HG03196 (cell line): ENCODE measurements at regions not wholly inside any gene's neighbourhood (a gene's known extent, or its start where the extent isn't known, plus 50 kb on each side); places are given as distances from the start of the nearest gene placed in this dataset.

ENCODE experiments used
- ATAC-seq: cut with Tn5 transposase; IDR thresholded peaks from one replicate; pipeline ENCODE4 v1.9.1; 2021; ENCODE audit not compliant: unreplicated experiment

DNA sequence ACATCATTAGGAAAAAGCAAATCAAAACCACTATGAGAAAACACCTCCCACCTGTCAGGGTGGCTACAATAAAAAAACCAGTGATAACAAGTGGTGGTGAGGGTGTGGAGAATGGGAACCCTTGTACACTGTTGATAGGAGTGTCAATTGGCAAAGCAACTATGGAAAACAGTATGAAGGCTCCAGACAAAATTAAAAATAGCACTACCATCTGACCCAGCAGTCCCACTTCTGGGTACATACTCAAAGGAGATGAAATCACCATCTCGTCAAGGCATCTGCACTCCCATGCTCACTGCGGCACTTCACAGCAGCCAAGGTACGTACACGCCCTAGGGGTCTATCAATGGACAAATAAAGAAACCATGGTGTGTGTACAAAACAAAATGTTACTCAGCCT lies 715.1 kb downstream of the UQCRFS1 start:
- no peak for ATAC-seq

GRCh38 chr19:28497137-28497536 lies 715.8 kb downstream of the UQCRFS1 start:
- no peak for ATAC-seq

- ATAC-seq: no peak
Observed at GRCh38 chr19:28495046-28495445, 717.9 kb downstream of the UQCRFS1 start.

DNA sequence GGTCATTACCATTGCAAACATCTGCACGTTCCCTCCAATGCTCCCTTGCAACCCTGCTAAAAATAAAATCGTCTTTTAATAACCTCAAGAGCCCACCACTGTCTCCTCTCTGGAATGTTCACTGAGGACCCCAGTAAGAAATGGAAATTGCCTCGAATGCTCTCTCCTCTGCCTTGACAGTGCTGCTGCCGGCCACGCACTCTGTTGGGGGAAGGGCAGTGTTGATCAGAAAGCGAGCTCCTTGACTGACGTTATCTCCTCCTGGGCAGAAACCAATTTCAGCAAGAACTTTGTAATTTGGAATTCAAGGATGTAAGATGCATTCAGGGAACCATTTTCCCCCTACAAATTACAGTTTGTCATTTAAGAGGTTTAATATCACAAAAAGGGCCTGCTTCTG lies 718.5 kb downstream of the UQCRFS1 start:
- no peak for ATAC-seq

DNA sequence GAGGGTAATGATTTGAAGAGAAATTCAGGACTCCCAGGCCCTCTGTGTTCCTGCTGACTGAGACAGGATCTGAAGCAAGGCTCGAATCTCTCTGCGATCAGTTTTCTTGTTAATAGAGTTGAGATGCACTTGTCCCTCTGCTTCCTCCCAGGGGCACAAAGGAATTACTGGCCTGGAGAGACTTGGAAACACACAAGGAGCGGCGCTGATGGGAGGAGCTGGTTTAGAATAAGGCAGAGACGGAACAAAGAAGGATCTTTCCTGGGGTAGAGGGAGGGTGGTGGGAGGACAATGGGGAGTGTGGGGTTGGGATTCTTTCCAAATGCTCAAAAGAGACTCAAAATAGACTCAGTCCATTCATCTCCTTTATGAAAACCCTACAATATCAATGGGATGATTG lies 719.1 kb downstream of the UQCRFS1 start:
- ATAC-seq: no peak

DNA sequence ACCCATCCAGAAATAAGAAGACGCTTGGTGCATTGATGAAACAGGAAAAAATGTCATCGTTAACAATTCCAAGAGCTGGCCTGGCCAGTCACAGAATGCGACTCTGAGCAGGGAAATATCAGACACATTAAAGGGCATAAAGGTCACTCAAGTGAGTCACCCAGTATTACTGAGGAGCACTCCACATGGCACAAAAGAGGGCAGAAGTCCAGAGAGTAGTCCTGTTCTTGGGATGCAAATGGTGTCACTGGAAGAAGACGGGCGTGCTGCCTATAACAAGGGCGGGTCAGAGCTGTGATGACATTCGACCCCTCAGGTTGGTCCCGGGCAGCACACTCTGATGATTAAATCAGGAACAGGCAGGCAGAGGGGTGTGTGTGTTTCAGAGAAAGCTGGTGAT lies 720.3 kb downstream of the UQCRFS1 start:
- no peak for ATAC-seq

- ATAC-seq: no peak
Observed at GRCh38 chr19:28492201-28492600, 720.8 kb downstream of the UQCRFS1 start.

DNA sequence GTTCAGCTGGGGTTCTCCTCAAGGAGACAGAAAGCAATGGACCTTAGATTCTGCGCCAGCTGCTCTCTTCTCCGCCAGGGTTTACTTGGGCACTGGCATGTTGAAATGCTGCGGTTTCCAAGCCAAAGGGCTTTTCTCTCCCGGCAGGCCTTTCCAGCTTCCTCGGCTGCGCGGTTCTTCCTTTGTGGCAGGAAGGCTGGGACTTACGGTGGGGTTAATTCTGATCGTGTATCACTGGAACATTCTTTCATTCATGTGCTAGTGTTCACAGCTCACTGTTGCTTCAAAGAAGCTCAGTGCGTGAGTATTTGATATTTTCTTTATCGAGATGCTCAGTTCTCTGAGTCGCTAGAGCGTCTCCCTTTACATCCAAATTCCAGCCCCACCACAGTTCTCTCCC lies 723.2 kb downstream of the UQCRFS1 start:
- no peak for ATAC-seq

GRCh38 chr19:28489126-28489660 lies 723.8 kb downstream of the UQCRFS1 start:
- ATAC-seq: no peak

DNA sequence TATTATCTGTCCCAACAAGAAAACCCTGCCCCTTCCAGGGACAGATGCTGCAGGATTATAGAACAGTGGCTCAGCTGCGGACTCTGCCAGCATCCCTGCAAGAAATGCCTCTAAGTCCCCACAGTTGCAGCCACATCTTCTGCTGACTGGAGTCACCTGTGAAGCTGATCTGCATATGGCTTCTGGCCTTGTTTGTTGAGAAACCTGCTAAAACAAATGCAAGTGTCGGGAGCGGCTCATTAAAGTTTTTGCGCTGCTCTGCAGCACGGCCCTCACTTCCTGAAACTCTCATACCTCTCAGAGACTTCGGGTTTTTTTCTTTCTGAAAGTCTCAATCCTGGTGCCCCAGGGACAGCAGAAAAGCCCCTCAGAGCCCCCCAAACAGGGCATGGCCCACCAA lies 725.0 kb downstream of the UQCRFS1 start:
- no peak for ATAC-seq

GRCh38 chr19:28486926-28487325 lies 726.0 kb downstream of the UQCRFS1 start:
- no peak for ATAC-seq

DNA sequence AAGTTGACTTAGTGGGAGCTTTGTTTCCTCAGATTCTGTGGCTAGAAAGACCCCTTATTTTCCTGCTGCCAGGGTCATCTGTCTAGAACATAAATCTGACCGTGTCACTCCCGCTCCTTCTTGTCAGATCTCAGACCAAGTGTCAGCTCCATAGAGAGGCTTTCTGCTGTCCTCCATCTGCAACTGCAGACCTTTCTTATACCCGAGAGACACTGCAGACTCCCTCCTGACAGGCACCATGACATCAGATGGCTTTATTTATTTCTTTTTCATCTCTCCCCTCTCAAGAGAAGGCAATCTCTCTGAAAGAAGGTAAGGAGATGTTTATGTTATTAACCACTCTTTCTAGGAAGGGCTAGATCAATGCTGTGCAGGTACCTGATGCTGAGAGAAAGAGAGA lies 726.5 kb downstream of the UQCRFS1 start:
- ATAC-seq: no peak

- ATAC-seq: no peak
Observed at GRCh38 chr19:28485292-28485691, 727.7 kb downstream of the UQCRFS1 start.

- no peak for ATAC-seq
Observed at GRCh38 chr19:28483197-28483596, 729.8 kb downstream of the UQCRFS1 start.

DNA sequence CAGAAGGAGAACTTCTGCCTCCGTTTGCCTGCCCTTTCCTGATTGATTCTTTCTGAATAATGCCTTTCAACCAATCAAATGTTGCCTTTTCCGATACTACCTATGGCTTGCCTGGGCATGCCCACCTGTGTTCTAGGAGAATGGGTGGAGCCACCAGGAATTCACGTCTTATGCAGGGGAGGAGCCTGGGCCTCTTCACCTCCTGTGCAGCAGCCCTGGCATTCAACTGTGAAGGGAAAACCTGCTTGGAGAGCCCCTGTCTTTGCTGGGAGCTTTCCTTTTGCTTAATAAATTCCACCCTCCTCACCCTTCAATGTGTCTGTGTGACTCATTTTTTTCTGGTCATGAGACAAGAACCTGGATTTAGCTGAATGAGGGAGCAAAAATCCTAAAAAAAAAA lies 730.7 kb downstream of the UQCRFS1 start:
- ATAC-seq: no peak

GRCh38 chr19:28481674-28482073 lies 731.3 kb downstream of the UQCRFS1 start:
- no peak for ATAC-seq

- ATAC-seq: no peak
Observed at GRCh38 chr19:28475525-28475924, 737.4 kb downstream of the UQCRFS1 start.

DNA sequence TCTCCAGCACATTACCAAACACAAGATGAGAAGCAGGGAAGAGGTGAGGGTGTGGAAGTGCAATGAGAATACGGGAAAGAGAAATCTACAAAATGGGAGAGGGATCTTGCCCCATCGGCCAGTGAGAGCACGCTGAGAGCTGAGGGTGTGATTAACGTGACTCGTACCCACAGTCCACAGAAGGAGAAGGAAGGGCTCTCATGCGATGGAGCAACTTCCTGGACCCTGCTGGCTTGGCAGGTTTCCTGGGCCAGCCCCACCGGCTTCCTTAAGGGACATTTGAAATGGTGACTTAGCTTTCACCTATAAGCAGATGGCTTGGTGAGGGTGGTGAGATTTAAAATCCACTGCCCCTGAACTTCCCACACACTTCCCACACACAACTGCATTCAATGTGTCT lies 740.1 kb downstream of the UQCRFS1 start:
- ATAC-seq: no peak

- no peak for ATAC-seq
Observed at GRCh38 chr19:28471731-28472510, 741.0 kb downstream of the UQCRFS1 start.

GRCh38 chr19:28469544-28469943 lies 743.4 kb downstream of the UQCRFS1 start:
- ATAC-seq: no peak

DNA sequence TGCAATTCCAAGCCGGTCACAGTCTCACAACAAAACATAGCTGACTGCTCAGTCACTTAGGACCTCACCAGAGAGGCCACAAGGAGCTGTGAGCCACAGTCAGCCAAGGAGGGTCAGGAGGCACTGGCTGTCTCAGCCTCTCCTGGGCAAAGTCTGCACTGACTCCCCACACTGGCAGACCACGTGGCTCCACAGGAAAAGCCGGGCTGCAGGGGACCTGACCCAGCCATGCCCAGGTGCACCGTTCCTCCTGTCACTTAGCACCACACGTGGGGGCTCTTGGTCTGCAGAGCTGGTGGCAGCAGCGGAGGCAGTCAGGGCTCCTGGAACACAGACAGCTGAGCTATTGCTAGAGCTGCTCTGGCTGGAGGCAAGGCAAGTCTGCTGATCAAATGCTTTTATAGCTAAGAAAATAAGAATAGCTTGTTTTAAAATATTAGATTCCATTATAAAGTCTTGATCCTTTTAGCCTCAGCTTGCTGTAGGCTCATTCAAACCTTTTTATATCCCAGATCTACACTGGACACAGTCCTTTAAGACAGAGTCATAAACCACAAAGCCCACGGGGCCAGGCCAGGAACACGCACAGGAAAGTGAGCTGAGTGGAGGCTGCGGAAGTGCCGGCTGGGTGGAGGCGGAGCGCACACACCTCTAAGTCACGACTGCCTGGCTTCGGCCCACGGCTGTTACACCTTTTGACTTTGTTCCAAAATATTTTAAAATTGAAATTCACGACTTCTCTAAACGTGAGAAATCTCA lies 744.1 kb downstream of the UQCRFS1 start:
- ATAC-seq: no peak
